B cell (primary cell): ENCODE measurements at regions not wholly inside any gene's neighbourhood (a gene's known extent, or its start where the extent isn't known, plus 50 kb on each side); places are given as distances from the start of the nearest gene placed in this dataset.

ENCODE experiments used
- ATAC-seq: fragments of 200-7000 bp; cut with Tn5 transposase; one replicate; pipeline ENCODE4 v1.10.0; 2021; ENCODE audit warnings: low read depth, mild to moderate bottlenecking, moderate number of reproducible peaks, moderate library complexity
- CTCF ChIA-PET: fragments of 350-600 bp; sonication (Branson Sonifier 250); formaldehyde crosslinking; loops from one replicate; lab custom pipeline; 2021; ENCODE audit warnings: antibody characterized with exemption, inconsistent platforms; lab: Charles Lee
- POLR2A ChIA-PET: fragments of 350-600 bp; sonication (Branson Sonifier 250); formaldehyde crosslinking; loops from one replicate; lab custom pipeline; 2021; ENCODE audit warnings: antibody characterized with exemption; lab: Charles Lee
- DNase-seq: peaks from one replicate; pipeline ENCODE4 v3.0.0; 2013
- H2AFZ ChIP-seq: 2 replicates; pipeline ENCODE4 v1.6.1; 2012; ENCODE audit warnings: mild to moderate bottlenecking, low read depth, low read length; ENCODE audit not compliant: insufficient read depth, poor library complexity, severe bottlenecking
- H3K27ac ChIP-seq, 2 donors: 1 replicate in 1 of 2; 2 replicates in 1 of 2; pipeline ENCODE4 v1.5.1; 2012 to 2013; ENCODE audit warnings: low read length in 2 of 2, mild to moderate bottlenecking in 2 of 2, moderate library complexity in 1 of 2
- H3K27me3 ChIP-seq, 4 experiments: fragments of 200-600 bp in 1 of 4; sonication (generic) in 1 of 4; replicated peaks in 1 of 4; 1 replicate in 2 of 4; 2 replicates in 2 of 4; pipeline versions ENCODE4 v1.6.1 to v1.7.0; 2013 to 2016; ENCODE audit warnings: low read length in 3 of 4, mild to moderate bottlenecking in 2 of 4, mixed read lengths in 1 of 4, moderate library complexity in 1 of 4; ENCODE audit not compliant: insufficient read depth in 4 of 4, control insufficient read depth in 3 of 4; ENCODE audit errors: control extremely low read depth in 1 of 4
- H3K36me3 ChIP-seq, 2 experiments: replicated peaks in 1 of 2; 1 replicate in 1 of 2; 2 replicates in 1 of 2; pipeline versions ENCODE4 v1.6.1 to v1.7.1; 2013; ENCODE audit warnings: low read length in 1 of 2; ENCODE audit not compliant: insufficient read depth in 2 of 2, control insufficient read depth in 1 of 2; ENCODE audit errors: control extremely low read depth in 1 of 2, extremely low read depth in 1 of 2
- H3K4me1 ChIP-seq, 2 donors: fragments of 200-600 bp in 1 of 2; sonication (generic) in 1 of 2; 1 replicate in 1 of 2; 2 replicates in 1 of 2; pipeline versions ENCODE4 v1.5.1 to v1.6.1; 2013 to 2017; ENCODE audit warnings: low read length in 2 of 2; ENCODE audit not compliant: control insufficient read depth in 2 of 2, insufficient read depth in 2 of 2
- H3K4me2 ChIP-seq: replicated peaks from 2 replicates; pipeline ENCODE3; 2012; ENCODE audit warnings: mild to moderate bottlenecking, low read depth, low read length; ENCODE audit not compliant: poor library complexity, severe bottlenecking
- H3K4me3 ChIP-seq, 5 experiments: fragments of 200-600 bp in 1 of 5; sonication (generic) in 1 of 5; 1 replicate in 3 of 5; 2 replicates in 2 of 5; pipeline versions ENCODE4 v1.5.1 to v1.7.0; 2011 to 2016; ENCODE audit warnings: low read length in 4 of 5, mild to moderate bottlenecking in 4 of 5, low read depth in 2 of 5, control low read depth in 1 of 5, moderate library complexity in 1 of 5; ENCODE audit not compliant: insufficient read depth in 1 of 5; ENCODE audit errors: control extremely low read depth in 1 of 5, extremely low read depth in 1 of 5
- H3K79me2 ChIP-seq: fragments of 200-600 bp; sonication (generic); one replicate; pipeline ENCODE4 v1.6.0; 2016; ENCODE audit warnings: low read length; ENCODE audit not compliant: control insufficient read depth, insufficient read depth
- H3K9ac ChIP-seq: fragments of 200-600 bp; sonication (generic); 2 replicates; pipeline ENCODE4 v1.6.1; 2017; ENCODE audit warnings: mild to moderate bottlenecking, low read length, moderate library complexity
- H3K9me3 ChIP-seq, 3 donors: one replicate each; pipeline versions ENCODE4 v1.6.1 to v1.7.1; 2013; ENCODE audit warnings: low read length in 2 of 3; ENCODE audit not compliant: control insufficient read depth in 2 of 3, insufficient read depth in 1 of 3; ENCODE audit errors: control extremely low read depth in 1 of 3
- H4K20me1 ChIP-seq: 2 replicates; pipeline ENCODE4 v1.6.0; 2012; ENCODE audit warnings: mild to moderate bottlenecking, low read length; ENCODE audit not compliant: insufficient read depth, control insufficient read depth, poor library complexity, severe bottlenecking
- H3K27ac Mint-ChIP-seq: one replicate; pipeline ENCODE4 v1.8.0; 2021; ENCODE audit warnings: mixed read lengths
- H3K27me3 Mint-ChIP-seq: one replicate; pipeline ENCODE4 v1.8.0; 2021; ENCODE audit warnings: mixed read lengths
- H3K4me1 Mint-ChIP-seq: one replicate; pipeline ENCODE4 v1.8.0; 2021; ENCODE audit warnings: mixed read lengths
- H3K4me3 Mint-ChIP-seq: one replicate; pipeline ENCODE4 v1.8.0; 2021; ENCODE audit warnings: mixed read lengths
- H3K9me3 Mint-ChIP-seq: one replicate; pipeline ENCODE4 v1.8.0; 2022; ENCODE audit warnings: mixed read lengths; ENCODE audit not compliant: insufficient read depth
- EZH2 ChIP-seq: IDR thresholded peaks from 2 replicates; pipeline ENCODE4 v1.6.1; 2012; ENCODE audit warnings: borderline replicate concordance, low read depth, mild to moderate bottlenecking, moderate library complexity, low read length; ENCODE audit not compliant: insufficient read depth, poor library complexity, severe bottlenecking
- WGBS: methylation state at CpG from one replicate; pipeline ENCODE4 v1.1.5; 2013; ENCODE audit warnings: missing lambda C conversion rate; ENCODE audit not compliant: insufficient coverage; 5-methylcytosine and 5-hydroxymethylcytosine counted together
- intact Hi-C: fragments of 100-400 bp; cut with micrococcal nuclease; formaldehyde crosslinking; loops from one replicate; pipeline ENCODE4 v1.10.0; 2022
- TF ChIP-seq, protein P1 (sequence below): fragments of 200-600 bp; IDR thresholded peaks from one replicate; pipeline ENCODE4 v1.8.0; 2022; ENCODE audit warnings: antibody characterized with exemption, mild to moderate bottlenecking

DNA sequence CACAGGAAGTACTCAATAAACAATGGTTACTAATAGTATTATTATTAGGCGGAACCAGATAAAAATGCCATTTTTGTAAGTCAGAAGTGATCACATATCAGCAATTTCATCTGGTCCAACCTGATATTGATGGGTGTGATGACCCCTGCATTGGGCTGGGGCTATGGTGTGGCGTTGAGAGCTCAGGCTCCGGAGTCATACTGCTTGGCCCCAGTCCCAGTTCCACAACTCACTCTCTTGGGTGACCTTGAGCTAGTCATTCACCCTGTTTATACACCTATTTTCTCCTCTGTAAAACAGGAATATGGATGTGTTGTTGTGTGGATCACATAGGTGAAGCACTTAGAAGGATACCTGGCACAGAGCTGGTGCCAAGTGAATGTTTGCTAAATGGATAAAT is 229.4 kb upstream of the POU3F1 start:
- ATAC-seq (no peak), DNase-seq (no peak)
- H3K79me2 ChIP-seq: no peaks in the 10 kb centered on the region
- H3K9ac ChIP-seq: no peak overlapping the region
- no peaks in the 10 kb centered on the region for H3K4me1 ChIP-seq
- Mint-ChIP-seq H3K9me3 (peaks cover 12% of the 10 kb centered on the region), H3K4me3 (no peak overlapping the region), H3K27ac (no peak overlapping the region), H3K27me3 (peaks cover 27% of the 10 kb centered on the region), H3K4me1 (no peaks in the 10 kb centered on the region)
- H3K27ac ChIP-seq: no peak overlapping the region
- no peak overlapping the region for H3K4me2 ChIP-seq
- peaks cover 0 to 17% (median 1%) of the 10 kb centered on the region in 4 experiments for H3K27me3 ChIP-seq
- ChIA-PET POLR2A (no interaction called here), CTCF (no interaction called here)
- no CpG with 5 or more reads among the region's 3 CpGs for WGBS
- TF ChIP-seq EZH2: no peak
- TF ChIP-seq, protein P1, sequence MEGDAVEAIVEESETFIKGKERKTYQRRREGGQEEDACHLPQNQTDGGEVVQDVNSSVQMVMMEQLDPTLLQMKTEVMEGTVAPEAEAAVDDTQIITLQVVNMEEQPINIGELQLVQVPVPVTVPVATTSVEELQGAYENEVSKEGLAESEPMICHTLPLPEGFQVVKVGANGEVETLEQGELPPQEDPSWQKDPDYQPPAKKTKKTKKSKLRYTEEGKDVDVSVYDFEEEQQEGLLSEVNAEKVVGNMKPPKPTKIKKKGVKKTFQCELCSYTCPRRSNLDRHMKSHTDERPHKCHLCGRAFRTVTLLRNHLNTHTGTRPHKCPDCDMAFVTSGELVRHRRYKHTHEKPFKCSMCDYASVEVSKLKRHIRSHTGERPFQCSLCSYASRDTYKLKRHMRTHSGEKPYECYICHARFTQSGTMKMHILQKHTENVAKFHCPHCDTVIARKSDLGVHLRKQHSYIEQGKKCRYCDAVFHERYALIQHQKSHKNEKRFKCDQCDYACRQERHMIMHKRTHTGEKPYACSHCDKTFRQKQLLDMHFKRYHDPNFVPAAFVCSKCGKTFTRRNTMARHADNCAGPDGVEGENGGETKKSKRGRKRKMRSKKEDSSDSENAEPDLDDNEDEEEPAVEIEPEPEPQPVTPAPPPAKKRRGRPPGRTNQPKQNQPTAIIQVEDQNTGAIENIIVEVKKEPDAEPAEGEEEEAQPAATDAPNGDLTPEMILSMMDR: no peak
- H3K9me3 ChIP-seq: peaks cover 3 to 16% (median 12%) of the 10 kb centered on the region in 3 donors
- H4K20me1 ChIP-seq: no peaks in the 10 kb centered on the region
- H3K4me3 ChIP-seq: no peak overlapping the region
- intact Hi-C loops: no loop called here
- no peak overlapping the region for H2AFZ ChIP-seq
- H3K36me3 ChIP-seq: no peaks in the 10 kb centered on the region

DNA sequence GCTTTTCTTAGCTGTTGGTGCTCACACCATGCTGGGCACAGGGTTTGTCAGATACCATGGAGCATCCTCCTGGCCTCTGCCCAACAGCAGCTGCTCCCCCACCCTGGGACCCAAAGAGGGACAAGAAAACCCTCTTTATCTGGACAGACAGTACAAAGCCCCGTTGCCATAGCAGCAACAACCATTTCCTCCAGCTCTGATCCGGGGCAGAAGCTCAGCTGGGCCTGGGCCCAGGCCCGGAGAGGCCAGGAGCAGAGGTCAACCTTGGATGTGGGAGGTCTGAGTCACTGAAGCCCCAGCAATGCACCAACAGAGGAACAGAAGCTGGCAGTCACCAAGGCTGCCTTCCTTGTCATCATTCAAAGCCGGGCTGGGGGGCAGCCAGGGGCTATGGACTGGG is 228.4 kb upstream of the POU3F1 start:
- CTCF ChIA-PET: no interaction called here
- no peak for DNase-seq
- POLR2A ChIA-PET: no interaction called here

More for the DNA sequence above, 228.4 kb upstream of the POU3F1 start:
- H4K20me1 ChIP-seq: no peaks in the 10 kb centered on the region
- no peak overlapping the region for H3K27ac Mint-ChIP-seq
- 61% methylated on average over 2 of the region's 4 CpGs for WGBS
- no peaks in the 10 kb centered on the region for H3K79me2 ChIP-seq
- peaks cover 3 to 12% (median 12%) of the 10 kb centered on the region in 3 donors for H3K9me3 ChIP-seq
- no peak for ATAC-seq
- H3K4me1 ChIP-seq: no peaks in the 10 kb centered on the region
- peaks cover 12% of the 10 kb centered on the region for H3K9me3 Mint-ChIP-seq
- H3K4me3 Mint-ChIP-seq: no peak overlapping the region
- H3K4me1 Mint-ChIP-seq: no peaks in the 10 kb centered on the region
- peaks cover 0 to 18% (median 3%) of the 10 kb centered on the region in 4 experiments for H3K27me3 ChIP-seq
- intact Hi-C loops: no loop called here
- no peak overlapping the region for H3K4me2 ChIP-seq
- H3K4me3 ChIP-seq: no peak overlapping the region
- no peak overlapping the region for H3K9ac ChIP-seq
- no peaks in the 10 kb centered on the region for H3K36me3 ChIP-seq
- H3K27me3 Mint-ChIP-seq: peaks cover 34% of the 10 kb centered on the region
- H2AFZ ChIP-seq: no peak overlapping the region
- no peak overlapping the region for H3K27ac ChIP-seq
- TF ChIP-seq, protein P1: no peak
- TF ChIP-seq EZH2: no peak
